ENCODE measurements at regions not wholly inside any gene's neighbourhood (a gene's known extent, or its start where the extent isn't known, plus 50 kb on each side); places are given as distances from the start of the nearest gene placed in this dataset.

DNA sequence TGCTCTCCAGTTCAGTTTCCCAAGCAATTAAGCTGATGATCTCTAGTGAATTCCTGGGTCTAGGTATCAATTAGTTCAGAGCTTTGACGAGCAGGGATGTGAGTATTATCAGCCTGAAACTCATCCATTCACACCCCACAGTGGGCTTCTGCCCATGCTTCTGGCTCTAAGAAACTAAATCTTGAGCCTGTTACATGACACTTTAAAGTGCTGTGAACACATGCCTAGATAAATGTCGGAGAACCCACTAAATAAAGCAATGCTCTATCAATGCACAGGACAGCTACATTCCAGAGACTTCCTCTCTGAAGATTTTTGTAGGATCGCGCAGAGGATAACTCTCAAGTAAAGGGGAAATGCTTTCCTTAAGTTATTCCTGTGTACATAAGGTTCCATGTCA is 356.5 kb upstream of the TNP1 start:
- TF ChIP-seq, protein P1, sequence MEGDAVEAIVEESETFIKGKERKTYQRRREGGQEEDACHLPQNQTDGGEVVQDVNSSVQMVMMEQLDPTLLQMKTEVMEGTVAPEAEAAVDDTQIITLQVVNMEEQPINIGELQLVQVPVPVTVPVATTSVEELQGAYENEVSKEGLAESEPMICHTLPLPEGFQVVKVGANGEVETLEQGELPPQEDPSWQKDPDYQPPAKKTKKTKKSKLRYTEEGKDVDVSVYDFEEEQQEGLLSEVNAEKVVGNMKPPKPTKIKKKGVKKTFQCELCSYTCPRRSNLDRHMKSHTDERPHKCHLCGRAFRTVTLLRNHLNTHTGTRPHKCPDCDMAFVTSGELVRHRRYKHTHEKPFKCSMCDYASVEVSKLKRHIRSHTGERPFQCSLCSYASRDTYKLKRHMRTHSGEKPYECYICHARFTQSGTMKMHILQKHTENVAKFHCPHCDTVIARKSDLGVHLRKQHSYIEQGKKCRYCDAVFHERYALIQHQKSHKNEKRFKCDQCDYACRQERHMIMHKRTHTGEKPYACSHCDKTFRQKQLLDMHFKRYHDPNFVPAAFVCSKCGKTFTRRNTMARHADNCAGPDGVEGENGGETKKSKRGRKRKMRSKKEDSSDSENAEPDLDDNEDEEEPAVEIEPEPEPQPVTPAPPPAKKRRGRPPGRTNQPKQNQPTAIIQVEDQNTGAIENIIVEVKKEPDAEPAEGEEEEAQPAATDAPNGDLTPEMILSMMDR (IDR thresholded peaks at IDR 0.05) = no peak
- no peak for TF ChIP-seq ZFX (IDR thresholded peaks at IDR 0.05; ENCODE audit: borderline replicate concordance)
